Hematopoietic multipotent progenitor cell (in vitro differentiated cells): ENCODE measurements at regions not wholly inside any gene's neighbourhood (a gene's known extent, or its start where the extent isn't known, plus 50 kb on each side); places are given as distances from the start of the nearest gene placed in this dataset.
A peak's percentile ranks its signal among the peaks of the same experiment; 100 is the strongest.

ENCODE experiments used
- DNase-seq, 3 donors: peaks; one replicate each; pipeline ENCODE4 v3.0.0-alpha.2; 2011 to 2015; ENCODE audit warnings: low read depth in 2 of 3, low spot score in 2 of 3

DNA sequence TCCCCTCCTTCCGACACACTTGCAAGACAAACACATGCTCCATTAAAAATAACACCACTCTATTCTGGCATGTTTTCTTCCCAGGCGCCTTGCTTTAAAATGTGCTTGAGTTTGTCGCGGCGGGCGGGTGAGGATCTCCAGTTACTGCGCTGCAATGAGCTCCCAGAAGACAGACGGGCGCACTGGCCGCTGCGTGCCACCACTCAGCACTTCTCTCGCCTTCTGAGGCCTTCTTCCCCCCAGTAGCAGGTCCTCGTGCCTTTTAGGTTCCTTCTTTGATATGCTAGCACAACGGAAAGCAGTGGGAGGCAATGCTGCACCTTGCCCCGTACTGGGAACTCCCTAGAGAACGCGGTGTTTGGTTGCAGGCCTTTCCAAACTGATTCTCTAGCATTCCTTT is 279.5 kb upstream of the NR5A2 start:
- no peak for DNase-seq

DNA sequence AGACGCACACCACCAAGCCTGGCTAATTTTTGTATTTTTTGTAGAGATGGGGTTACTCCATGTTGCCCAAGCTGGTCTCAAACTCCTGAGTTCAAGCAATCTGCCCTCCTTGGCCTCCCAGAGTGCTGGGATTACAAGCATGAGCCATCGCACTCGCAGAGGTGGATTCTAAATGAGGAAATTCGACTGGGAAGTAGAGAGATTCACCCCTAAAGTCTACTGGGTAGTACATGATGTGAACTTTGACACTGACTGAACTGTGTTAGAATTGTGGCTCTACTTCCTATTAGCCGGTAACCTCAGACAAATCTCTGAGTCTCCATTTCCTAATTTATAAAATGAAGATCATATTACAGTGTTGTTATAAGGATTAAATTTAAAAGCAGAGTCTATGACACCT is 276.0 kb upstream of the NR5A2 start:
- DNase-seq = no peak

DNA sequence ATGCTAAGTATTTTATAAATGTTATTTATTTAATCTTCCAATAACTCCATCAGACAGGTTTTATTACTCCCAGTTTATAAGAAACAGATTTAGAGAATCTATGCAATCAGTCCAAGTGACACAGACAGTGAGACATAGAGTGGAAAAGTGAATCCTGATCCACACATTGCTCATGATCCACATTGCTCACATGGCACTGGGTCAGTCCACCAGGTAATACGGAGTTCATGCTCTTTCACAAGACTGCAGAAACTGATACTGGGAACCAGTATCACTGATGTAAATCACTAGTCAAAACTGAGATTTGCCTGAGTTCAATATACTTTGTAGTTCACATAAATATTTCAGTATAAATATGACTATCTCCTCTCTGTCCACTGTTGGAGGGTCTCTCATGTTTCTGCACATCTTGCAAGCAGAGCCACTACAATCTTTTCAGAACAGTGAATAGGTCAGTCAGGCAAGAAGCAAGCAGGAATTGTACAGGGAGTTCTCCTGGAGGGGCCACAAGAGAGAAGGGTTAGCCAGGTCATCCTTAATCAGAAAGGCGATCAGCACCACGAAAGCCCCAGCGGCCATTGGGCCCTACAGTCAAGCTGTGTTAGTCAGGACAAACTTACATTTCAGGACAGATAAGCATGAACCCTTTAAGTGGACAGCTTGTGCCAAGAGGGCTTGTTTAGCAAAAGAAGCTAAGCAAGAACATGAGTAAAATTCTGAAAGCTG is 275.4 kb upstream of the NR5A2 start:
- DNase-seq = no peak

DNA sequence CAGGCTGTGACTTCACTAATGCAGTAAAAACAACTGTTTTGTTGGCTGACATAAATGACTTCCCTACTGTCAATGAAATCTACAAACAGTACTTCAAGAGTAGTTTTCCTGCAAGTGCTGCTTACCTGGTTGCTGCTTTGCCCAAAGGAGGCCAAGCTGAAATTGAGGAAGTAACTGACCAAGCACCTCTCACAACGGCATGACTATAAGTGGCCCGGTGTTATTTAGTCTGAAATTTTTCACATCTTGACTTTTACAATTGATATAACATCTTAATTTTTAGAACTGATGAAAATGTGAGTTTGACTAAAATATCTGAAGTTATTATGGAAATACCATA is 274.9 kb upstream of the NR5A2 start:
- DNase-seq = no peak

DNA sequence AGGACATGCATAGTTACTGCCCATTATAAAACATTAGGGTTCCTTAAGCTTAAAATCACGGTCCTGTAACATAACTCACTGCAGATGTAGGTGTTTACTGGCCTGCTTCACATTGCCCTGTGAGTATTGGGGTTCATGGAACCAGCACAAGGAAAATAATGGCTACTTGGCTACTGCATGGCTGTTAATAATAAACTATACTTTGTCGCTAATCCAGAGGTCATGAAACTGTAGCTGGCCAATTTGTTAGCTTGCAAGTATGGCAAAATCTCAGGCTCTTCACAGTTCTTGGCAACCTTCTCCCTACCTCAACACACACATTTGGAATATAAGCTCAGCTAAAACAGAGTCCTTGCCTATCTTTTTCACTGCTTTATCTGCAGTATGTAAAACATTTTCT is 274.0 kb upstream of the NR5A2 start:
- no peak for DNase-seq

DNA sequence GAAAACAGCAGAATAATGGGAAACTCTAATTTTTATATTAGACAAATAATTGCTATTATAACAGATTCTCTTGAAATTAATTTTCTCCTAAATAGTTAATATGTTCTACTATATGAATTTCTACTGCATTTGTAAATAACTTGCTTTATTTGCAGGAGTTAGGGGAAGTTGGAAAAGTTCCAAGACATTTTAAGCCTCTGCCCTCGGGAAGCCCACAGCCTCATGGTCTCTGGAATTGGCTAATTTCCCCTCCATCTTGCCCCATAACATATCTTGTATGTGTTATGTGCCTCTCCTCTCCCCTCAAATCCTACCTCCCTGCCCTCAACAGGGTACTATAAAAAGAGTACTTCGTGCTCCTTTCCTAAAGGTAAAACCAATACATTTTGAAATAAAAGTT is 271.4 kb upstream of the NR5A2 start:
- DNase-seq = no peak

DNA sequence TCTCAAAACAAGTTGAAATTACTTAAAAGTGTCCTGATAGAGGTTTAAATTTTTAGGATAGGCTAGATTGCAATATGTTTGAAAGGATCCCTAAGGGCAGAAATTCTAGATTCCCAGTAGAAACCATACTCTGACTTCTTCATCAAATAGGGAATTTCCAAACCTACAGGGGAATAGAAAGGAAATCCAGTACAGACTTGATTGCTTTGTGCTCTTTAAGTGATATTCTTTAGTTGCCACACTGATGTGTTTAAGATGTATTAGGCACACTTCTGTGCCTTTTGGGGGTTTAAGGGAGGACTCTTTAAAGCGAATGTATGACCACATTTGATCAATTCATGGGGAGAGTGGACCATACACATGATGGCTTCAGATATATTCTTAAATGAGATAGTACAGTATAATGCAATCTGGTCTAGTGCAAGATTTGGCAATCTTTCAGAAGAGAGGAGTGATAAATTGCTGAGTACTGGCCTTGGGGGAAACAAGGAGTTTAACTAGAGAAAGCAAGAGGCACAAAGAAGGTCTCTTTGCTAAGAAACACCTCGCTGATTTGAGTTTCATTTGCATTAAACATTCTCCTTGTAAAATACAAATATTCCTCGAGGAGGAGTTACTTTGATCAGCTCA is 268.8 kb upstream of the NR5A2 start:
- no peak for DNase-seq

DNA sequence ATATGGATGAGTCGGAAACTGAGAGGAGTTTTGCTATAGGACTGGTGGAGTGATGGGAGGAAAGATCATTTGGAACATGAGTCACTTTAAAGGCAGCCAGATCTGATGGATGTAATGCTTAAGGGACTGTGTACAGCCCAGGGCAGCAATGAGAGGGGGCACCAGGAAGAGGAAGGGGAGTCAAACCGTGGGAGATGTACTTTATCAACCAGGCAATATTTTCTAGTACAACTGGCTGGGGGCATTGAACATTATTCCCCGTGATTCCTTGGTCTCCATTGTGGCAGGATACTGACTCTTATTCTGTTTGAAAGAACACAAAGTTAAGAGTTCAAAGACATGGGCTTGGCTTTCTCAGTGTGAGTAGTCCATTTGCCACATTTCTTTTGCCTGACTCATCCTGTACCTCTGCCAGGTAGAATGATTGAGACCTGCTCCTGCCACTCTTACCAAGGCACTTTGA is 268.2 kb upstream of the NR5A2 start:
- no peak for DNase-seq

DNA sequence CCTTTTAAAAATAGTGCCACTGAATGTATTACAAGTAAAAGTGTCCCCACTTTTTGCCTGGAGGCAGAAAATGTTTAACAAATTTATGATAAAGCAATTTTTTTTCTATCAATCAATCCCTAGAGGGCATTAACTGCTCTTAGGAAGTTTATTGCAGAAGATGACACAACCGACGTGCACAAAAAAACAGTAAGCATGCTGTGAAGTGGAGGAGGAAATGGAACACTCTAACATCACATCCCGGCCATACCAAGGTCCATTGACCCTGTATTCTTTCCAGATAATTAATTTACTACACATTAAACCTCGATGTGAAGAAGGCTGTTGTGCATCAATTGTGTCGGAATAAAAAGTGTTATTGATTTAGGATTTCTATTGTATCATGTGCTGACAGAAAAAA is 264.9 kb upstream of the NR5A2 start:
- no peak for DNase-seq

DNA sequence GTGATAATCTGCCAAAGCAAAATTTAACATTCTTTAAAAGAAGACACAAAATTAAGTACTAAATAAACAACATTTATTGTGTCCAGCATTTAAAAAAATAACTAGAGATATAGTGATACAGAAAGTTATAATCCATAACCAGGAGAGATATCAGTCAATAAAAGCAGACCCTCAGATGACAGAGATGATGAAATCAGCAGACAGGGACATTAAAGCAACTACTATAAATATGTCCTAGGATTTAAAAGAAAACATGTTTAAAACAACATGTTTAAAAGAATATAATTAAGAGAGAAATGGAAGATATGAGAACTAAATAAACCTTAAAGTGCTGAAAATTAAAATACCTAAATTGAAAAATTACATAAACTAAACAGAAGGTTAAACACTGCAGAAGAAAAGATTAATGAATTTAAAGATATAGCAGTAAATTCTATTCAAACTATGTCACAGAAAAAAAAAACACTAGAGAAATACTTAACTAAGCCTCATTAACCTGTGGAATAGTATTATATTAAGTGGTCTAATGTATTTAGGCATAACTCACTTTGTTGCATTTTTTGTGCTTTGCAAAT is 261.2 kb upstream of the NR5A2 start:
- DNase-seq = peak in 1 of 3 donors; percentile 11

DNA sequence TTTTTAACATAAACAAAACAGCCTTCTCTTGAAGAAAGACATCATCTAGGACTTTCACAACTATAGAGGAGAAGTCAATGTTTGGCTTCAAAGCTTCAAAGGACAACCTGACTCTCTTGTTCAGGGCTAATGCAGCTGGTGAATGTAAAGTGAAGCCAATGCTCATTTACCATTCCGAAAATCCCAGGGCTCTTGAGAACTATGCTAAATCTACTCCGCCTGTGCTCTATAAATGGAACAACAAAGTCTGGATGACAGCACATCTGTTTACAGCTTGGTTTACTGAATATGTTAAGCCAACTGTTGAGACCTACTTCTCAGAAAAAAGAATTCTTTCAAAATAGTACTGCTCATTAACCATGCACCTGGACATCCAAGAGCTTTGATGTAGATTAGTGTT is 259.8 kb upstream of the NR5A2 start:
- no peak for DNase-seq

DNA sequence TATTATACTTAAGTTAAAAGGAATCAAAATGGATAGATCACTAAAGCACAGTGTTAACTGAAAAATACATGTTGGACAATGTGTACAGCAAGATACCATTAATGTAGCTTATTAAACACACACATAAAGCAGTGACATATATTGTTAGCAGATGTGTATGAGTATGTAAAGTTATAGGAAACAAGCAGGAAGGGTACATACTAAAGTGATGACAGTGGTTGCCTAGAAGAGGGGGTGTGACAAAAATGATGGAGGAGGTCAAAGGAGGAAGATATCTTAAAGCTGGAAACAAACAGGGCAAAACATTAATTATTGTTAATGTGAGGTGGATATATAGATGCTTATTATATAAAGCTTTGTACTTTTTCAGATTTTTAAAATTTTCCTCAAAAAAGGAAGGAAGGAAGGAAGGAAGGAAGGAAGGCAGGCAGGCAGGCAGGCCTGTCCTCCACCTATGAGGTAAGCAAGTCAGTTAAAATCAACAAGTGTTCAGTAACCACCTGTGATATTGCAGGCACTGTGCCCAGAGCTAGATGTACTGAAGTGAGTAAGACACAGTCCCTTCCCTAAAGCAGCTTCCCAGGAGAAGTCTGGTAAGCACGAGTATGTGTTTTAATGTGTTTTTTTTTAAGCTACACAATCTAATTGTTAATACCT is 252.9 kb upstream of the NR5A2 start:
- DNase-seq = no peak

DNA sequence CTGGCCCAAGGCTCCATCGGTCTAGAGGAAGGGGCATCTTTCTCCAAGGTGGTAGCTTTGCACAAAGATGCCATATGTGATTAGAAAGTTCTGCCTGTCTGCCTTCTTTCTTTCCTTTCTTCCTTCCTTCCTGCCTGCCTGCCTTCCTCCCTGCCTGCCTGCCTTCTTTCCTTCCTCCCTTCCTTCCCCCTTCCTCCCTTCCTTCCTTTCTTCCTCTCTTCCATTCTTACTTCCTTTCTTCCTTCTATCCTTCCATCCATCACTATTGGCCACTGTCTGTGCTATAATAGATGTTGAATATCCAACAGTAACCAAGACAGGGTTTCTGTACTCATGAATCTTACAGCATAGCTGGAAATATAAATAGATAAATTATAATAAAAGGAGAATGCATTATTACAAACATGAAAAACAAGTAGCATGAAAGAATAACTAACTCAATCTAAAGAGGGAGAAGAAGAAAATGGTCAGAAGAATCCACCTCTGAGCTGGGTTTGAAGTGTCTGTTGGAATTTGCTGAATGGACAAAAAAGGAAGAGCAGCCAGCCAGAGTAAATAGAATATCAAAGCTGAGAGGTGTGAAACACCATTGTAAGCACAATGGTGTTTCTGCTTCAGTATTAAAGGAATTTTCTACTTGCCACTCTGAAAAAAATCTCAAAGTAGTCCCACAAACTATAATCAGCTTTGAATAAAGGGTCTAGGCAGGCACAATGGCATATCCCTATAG is 250.6 kb upstream of the NR5A2 start:
- no peak for DNase-seq

DNA sequence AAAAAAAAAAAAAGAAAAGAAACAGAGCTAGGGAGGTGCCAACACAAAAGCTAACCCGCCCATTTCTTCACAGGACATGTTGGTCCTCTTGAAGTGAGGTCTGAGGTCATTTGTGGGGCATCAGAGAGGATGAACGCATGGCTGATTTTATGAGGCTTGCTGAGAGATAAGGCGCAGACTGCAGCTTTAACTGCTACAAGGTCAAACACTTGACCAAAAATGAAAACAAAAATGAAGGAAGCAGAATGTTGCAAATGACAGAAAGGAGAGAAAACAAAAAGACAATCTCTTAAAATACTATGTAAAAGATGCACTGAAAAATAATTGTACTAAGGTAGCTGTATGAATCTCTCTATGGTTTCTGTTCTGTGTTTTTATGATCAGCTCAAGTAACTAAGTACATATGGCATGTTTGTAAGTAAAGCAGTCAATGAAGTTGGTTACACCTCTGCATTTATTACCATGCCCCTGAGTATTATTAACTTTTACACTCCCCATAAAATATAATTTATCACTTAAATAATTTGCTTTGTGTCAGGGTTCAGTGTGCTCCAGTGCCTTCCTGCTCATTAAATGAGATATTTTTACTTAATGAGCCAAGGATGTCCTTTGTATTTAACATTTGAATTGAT is 249.1 kb upstream of the NR5A2 start:
- no peak for DNase-seq

DNA sequence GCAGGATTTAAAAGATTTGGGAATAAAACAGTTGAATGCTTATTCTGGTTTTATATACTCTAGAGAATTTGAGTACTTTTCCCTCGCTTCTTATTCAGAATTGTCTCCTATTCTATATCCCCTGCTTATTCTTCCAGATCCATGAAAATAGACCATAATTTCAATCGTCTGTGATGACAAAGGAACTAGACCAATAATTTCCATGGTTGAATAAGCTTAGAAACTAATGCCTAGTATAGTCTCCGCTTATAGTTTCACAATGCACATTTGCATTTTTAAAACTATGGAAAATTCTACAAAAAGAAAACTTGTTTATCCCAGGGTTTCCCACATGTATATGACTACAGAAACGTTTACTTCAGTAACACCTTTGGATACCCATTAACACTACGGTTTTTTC is 247.4 kb upstream of the NR5A2 start:
- DNase-seq = no peak

DNA sequence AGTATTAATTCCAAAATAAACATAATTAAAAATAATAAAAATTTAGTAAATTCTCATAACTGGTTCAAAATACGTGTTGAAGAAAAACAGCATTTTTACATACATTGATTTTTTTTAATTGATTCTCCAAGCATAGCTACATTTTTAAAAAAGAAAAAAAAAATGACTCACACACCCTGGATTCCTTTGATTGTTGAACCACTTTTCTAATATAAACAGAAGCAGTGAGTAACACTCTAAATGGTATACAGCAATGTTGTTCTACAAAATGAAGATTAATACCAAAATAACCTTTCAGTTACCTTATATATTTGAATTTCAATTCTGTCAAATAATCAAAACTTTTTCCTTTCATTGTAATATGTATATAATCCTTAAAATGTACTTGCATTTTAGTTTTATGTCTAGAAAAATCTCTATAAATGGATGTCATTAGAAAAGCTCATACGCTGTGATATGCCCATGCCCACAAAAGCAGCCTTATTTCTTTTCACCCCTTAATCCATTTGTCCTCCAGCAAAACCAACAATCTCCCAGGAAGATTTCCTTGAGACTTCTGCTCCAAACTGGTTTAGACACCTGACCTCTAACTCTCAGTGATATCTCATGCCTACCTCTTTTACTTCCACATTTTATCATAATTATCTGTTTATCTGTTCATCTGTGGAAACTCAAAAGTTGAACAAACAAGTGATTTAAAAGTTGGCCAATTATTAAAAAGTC is 246.4 kb upstream of the NR5A2 start:
- no peak for DNase-seq

DNA sequence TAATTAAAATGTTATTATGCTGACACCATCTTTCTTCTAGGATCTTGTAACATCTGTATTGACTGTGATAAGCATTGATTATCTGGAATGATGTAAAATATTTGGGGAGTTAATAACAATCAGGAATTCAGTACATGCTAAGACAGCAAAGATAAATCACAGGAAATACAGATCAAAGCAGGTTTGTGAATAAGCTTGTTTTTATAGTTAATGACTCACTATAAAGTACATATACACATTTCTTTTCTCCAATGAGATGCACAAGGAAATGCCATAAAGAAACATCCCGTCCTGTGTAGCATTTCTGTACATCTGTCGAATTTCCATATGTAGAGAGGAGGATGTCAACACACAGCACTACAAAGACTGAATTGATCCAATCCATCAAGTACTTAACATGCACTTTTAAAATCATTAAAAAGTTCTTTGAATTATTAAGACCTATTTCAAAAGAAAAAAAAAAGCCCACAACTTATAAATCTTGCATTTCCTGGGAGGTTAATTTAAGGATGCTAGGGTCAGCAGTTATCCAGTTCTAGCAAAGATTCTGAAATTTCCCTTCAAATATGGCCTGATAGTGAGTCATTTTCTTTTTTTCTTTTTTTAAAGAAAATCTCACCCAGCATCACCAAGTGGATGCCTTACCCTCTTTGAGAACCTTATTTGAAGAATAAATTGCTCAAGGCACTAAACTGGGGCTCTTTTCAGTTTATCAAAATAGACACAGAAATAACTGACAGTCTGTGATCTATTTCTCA is 243.2 kb upstream of the NR5A2 start:
- DNase-seq = no peak

DNA sequence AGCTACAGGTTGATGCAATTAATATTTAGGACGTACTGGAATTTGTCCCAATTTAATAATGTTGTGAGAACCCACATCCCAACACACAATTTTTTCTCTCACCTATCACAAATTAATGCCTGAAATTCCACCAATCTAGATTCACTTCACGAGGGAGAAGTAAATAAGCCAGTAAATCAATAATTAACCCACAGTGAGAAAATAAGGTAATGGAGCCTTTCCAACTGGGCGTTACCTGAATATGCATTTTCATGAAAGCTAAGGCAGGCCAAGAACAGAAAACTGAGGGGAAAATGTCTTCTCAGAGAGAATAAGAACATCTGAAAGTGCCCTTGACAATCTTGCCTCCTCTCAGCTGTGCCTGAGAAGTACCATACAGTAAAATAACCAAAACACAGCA is 240.8 kb upstream of the NR5A2 start:
- no peak for DNase-seq

DNA sequence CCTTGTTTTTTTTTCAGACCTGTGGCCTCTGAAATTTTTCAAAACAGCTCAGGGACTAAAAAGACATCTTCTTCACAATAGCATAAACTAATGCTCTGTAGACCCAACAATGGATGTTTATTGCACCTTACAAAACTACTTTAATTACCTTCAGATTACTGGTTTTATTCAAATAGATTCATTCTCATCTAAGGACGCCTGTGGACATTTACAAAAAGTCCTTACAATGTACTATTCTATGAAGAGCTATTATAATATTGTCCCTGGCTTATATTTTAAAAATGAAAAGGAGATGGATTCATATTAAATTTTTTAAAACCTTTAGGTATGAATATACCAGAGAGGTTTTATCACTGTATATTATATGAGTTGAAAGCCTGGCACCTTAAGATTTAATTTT is 238.4 kb upstream of the NR5A2 start:
- no peak for DNase-seq
